SK-N-SH treated with all-trans-retinoic acid at 6 μM for 48 hours (cell line): ENCODE measurements at regions not wholly inside any gene's neighbourhood (a gene's known extent, or its start where the extent isn't known, plus 50 kb on each side); places are given as distances from the start of the nearest gene placed in this dataset.

Source experiments
- ARNTL ChIP-seq: fragments of 450-650 bp; formaldehyde crosslinking; IDR thresholded peaks from 2 replicates; pipeline ENCODE4 v1.5.0; 2020; ENCODE audit warnings: low read depth, mild to moderate bottlenecking, moderate library complexity, borderline replicate concordance
- BACH2 ChIP-seq: fragments of 250-450 bp; sonication (Bioruptor Pico); IDR thresholded peaks from 2 replicates; pipeline ENCODE4 v1.9.0; 2021; ENCODE audit warnings: mild to moderate bottlenecking, borderline replicate concordance
- CREB5 ChIP-seq: fragments of 250-450 bp; sonication (Bioruptor Pico); IDR thresholded peaks from 2 replicates; pipeline ENCODE4 v1.5.1; 2020; ENCODE audit warnings: low read depth, mild to moderate bottlenecking, moderate library complexity
- ISL1 ChIP-seq: fragments of 250-450 bp; sonication (Bioruptor Pico); IDR thresholded peaks from 2 replicates; pipeline ENCODE4 v2.1.2; 2022; ENCODE audit warnings: mild to moderate bottlenecking, moderate library complexity
- SNAI2 ChIP-seq: fragments of 250-450 bp; sonication (Bioruptor Pico); IDR thresholded peaks from 2 replicates; pipeline ENCODE4 v1.5.0; 2020; ENCODE audit warnings: mild to moderate bottlenecking, moderate library complexity
- ZC3H10 ChIP-seq: fragments of 250-450 bp; sonication (Bioruptor Pico); IDR thresholded peaks from 2 replicates; pipeline ENCODE4 v1.5.1; 2021; ENCODE audit warnings: mild to moderate bottlenecking, moderate library complexity
- ZFP3 ChIP-seq: fragments of 250-450 bp; sonication (Bioruptor Pico); IDR thresholded peaks from 2 replicates; pipeline ENCODE4 v1.5.0; 2020; ENCODE audit warnings: mild to moderate bottlenecking, moderate library complexity
- ZFP30 ChIP-seq: fragments of 450-650 bp; formaldehyde crosslinking; IDR thresholded peaks from 2 replicates; pipeline ENCODE4 v1.5.0; 2022; ENCODE audit warnings: mild to moderate bottlenecking, moderate library complexity
- ZNF70 ChIP-seq: fragments of 450-650 bp; formaldehyde crosslinking; IDR thresholded peaks from 2 replicates; pipeline ENCODE4 v1.5.0; 2020; ENCODE audit warnings: mild to moderate bottlenecking, moderate library complexity
- ZNF8 ChIP-seq: fragments of 450-650 bp; formaldehyde crosslinking; IDR thresholded peaks from 2 replicates; pipeline ENCODE4 v1.5.0; 2020; ENCODE audit warnings: mild to moderate bottlenecking, moderate library complexity
- TF ChIP-seq, protein P1 (sequence below): fragments of 250-450 bp; sonication (Bioruptor Pico); IDR thresholded peaks from 2 replicates; pipeline ENCODE4 v1.5.1; 2021; ENCODE audit warnings: mild to moderate bottlenecking, moderate library complexity

DNA sequence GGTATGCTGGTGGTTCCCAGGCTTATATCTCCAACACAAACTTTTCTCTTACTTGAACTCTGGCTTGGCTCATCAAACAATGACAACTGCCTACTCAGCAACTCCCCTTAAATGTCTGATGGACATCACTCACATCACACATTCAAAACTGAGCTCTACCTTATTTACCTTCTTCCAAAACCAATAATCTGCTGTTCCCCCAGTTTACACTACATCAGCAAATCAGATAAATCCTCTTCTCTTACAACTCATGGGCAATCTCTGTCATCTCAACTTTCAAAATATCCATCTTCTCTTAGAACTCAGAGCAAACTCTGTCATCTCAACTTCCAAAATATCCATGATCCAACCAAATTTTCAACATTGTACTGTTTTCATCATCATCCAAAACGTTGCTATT is 2347.9 kb upstream of the ACO1 start:
- TF ChIP-seq CREB5 (CRISPR knock-in tag): no peak
- no peak for TF ChIP-seq ZNF70 (CRISPR knock-in tag)
- no peak for TF ChIP-seq ARNTL (CRISPR knock-in tag)
- TF ChIP-seq ISL1: no peak
- TF ChIP-seq SNAI2 (CRISPR knock-in tag): no peak
- no peak for TF ChIP-seq ZFP3 (CRISPR knock-in tag)
- no peak for TF ChIP-seq ZNF8 (CRISPR knock-in tag)
- TF ChIP-seq ZC3H10 (CRISPR knock-in tag): no peak
- no peak for TF ChIP-seq BACH2 (CRISPR knock-in tag)
- TF ChIP-seq, protein P1, sequence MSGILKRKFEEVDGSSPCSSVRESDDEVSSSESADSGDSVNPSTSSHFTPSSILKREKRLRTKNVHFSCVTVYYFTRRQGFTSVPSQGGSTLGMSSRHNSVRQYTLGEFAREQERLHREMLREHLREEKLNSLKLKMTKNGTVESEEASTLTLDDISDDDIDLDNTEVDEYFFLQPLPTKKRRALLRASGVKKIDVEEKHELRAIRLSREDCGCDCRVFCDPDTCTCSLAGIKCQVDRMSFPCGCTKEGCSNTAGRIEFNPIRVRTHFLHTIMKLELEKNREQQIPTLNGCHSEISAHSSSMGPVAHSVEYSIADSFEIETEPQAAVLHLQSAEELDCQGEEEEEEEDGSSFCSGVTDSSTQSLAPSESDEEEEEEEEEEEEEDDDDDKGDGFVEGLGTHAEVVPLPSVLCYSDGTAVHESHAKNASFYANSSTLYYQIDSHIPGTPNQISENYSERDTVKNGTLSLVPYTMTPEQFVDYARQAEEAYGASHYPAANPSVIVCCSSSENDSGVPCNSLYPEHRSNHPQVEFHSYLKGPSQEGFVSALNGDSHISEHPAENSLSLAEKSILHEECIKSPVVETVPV (CRISPR knock-in tag): no peak
- TF ChIP-seq ZFP30 (CRISPR knock-in tag): no peak
